ENCODE measurements at regions not wholly inside any gene's neighbourhood (a gene's known extent, or its start where the extent isn't known, plus 50 kb on each side); places are given as distances from the start of the nearest gene placed in this dataset.

DNA sequence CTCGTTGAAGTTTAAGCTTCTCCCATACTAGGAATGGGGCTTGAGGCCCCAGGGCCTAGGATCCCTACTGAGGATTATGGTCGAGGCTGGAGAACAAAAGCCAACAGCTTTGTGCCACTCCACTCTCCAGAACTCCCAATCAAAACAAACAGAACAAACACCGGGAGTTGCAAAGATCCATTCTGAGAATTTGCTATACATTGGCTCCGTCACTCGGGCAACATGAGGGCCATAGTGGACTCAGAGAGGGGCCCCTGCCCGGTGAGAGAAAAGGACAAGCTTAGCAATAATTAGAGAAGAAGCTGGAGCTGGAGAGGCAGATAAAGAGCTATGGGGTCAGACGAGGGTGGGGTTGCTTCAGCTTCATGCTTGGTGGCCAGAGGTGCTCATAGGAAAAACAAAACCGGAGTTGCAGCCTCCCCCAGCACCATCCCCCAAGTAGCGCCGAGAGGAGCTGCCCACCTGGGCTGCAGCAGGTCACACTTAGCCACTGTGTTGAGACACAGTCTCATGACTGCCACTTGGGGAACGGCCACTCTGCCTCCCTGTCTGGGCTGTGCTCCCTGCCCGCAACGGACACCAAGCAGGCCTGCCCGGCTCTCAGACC, 142.3 kb upstream of the HAAO start:
- no peak for DNase-seq (ENCODE audit: low spot score)
- Histone ChIP-seq H3K4me1 (ENCODE audit: insufficient read depth, low read length, poor library complexity, severe bottlenecking) (peaks cover 7% of the 10 kb centered on the region), H3K4me3 (ENCODE audit: low read depth, low read length, poor library complexity, severe bottlenecking) (no peak overlapping the region), H3K36me3 (ENCODE audit: insufficient read depth, low read length, poor library complexity, severe bottlenecking) (no peaks in the 10 kb centered on the region), H3K27me3 (replicated peaks; ENCODE audit: insufficient read depth, low read depth, low read length, poor library complexity) (no peaks in the 10 kb centered on the region), H3K9me3 (ENCODE audit: low read depth, low read length, poor library complexity, severe bottlenecking) (no peaks in the 10 kb centered on the region), H3K27ac (ENCODE audit: low read depth, low read length, poor library complexity, severe bottlenecking) (no peak overlapping the region)
- CTCF ChIA-PET: no interaction called here
- intact Hi-C loops (cut with micrococcal nuclease; ENCODE audit: unreplicated experiment): no loop called here
- BruUV-seq (replicated peaks): no TSS peak
- POLR2A ChIA-PET (ENCODE audit: low non-redundant PET): interaction anchor here (0.6 kb wide), 1 partner anchor 1278 kb away, joined by 3 read pairs; no protein-coding TSS in a partner anchor
- TF ChIP-seq EZH2 (IDR thresholded peaks at IDR 0.05; ENCODE audit: borderline replicate concordance, low read depth, low read length, poor library complexity, severe bottlenecking): no peak
- TF ChIP-seq CTCF (conservative IDR thresholded peaks at IDR 0.05; ENCODE audit: low read depth, low read length): no peak

DNA sequence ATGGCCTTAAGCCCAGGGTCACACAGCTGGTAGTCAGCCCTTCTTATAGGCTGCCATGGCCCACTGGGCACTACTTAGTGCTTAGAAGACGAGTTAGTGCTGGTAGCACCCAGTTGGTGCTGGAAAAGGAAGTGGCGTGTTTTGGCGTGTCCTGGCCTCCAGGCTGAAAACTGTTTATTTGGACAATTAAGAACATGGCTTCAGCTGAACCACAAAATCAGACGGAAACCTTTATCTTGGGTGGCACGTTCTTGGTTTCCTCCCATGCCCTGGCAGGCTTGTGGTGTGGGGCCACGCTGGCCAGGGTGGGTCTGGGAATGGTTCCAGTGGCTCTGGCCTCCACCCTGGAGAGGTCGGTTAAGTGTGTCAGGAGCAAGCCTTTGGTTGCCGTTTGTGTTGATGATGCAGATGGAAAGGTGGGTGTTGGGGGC, 141.5 kb upstream of the HAAO start:
- intact Hi-C loops (cut with micrococcal nuclease; ENCODE audit: unreplicated experiment): no loop called here
- DNase-seq (ENCODE audit: low spot score): no peak
- CTCF ChIA-PET: no interaction called here
- TF ChIP-seq CTCF (conservative IDR thresholded peaks at IDR 0.05; ENCODE audit: low read depth, low read length): no peak
- TF ChIP-seq EZH2 (IDR thresholded peaks at IDR 0.05; ENCODE audit: borderline replicate concordance, low read depth, low read length, poor library complexity, severe bottlenecking): no peak
- peaks cover 7% of the 10 kb centered on the region for H3K4me1 ChIP-seq (ENCODE audit: insufficient read depth, low read length, poor library complexity, severe bottlenecking)
- no TSS peak for BruUV-seq (replicated peaks)
- no peak overlapping the region for H3K27ac ChIP-seq (ENCODE audit: low read depth, low read length, poor library complexity, severe bottlenecking)
- H3K4me3 ChIP-seq (ENCODE audit: low read depth, low read length, poor library complexity, severe bottlenecking): no peak overlapping the region
- POLR2A ChIA-PET (ENCODE audit: low non-redundant PET): interaction anchor here (0.6 kb wide), 1 partner anchor 1279 kb away, joined by 3 read pairs; no protein-coding TSS in a partner anchor
- H3K9me3 ChIP-seq (ENCODE audit: low read depth, low read length, poor library complexity, severe bottlenecking): no peaks in the 10 kb centered on the region
- H3K27me3 ChIP-seq (replicated peaks; ENCODE audit: insufficient read depth, low read depth, low read length, poor library complexity): no peaks in the 10 kb centered on the region
- no peaks in the 10 kb centered on the region for H3K36me3 ChIP-seq (ENCODE audit: insufficient read depth, low read length, poor library complexity, severe bottlenecking)

GRCh38 chr2:42932271-42933151, 140.1 kb upstream of the HAAO start:
- Histone ChIP-seq H3K4me1 (ENCODE audit: insufficient read depth, low read length, poor library complexity, severe bottlenecking) (peaks cover 7% of the 10 kb centered on the region), H3K36me3 (ENCODE audit: insufficient read depth, low read length, poor library complexity, severe bottlenecking) (no peaks in the 10 kb centered on the region), H3K4me3 (ENCODE audit: low read depth, low read length, poor library complexity, severe bottlenecking) (no peak overlapping the region), H3K27me3 (replicated peaks; ENCODE audit: insufficient read depth, low read depth, low read length, poor library complexity) (no peaks in the 10 kb centered on the region), H3K27ac (ENCODE audit: low read depth, low read length, poor library complexity, severe bottlenecking) (no peak overlapping the region), H3K9me3 (ENCODE audit: low read depth, low read length, poor library complexity, severe bottlenecking) (no peaks in the 10 kb centered on the region)
- no TSS peak for BruUV-seq (replicated peaks)
- DNase-seq (ENCODE audit: low spot score): no peak
- intact Hi-C loops (cut with micrococcal nuclease; ENCODE audit: unreplicated experiment): no loop called here
- POLR2A ChIA-PET (ENCODE audit: low non-redundant PET): no interaction called here
- CTCF ChIA-PET: no interaction called here
- TF ChIP-seq EZH2 (IDR thresholded peaks at IDR 0.05; ENCODE audit: borderline replicate concordance, low read depth, low read length, poor library complexity, severe bottlenecking) (no peak), CTCF (conservative IDR thresholded peaks at IDR 0.05; ENCODE audit: low read depth, low read length) (no peak)
